Loucy (cell line): ENCODE measurements at regions not wholly inside any gene's neighbourhood (a gene's known extent, or its start where the extent isn't known, plus 50 kb on each side); places are given as distances from the start of the nearest gene placed in this dataset.

Experiments
- H2AFZ ChIP-seq: fragments of 200-600 bp; sonication (generic); 2 replicates; pipeline ENCODE4 v1.6.0; 2016; ENCODE audit warnings: antibody characterized with exemption, mild to moderate bottlenecking, low read length, moderate library complexity
- H3F3A ChIP-seq: fragments of 200-600 bp; 2 replicates; pipeline ENCODE4 v1.6.0; 2016; ENCODE audit warnings: antibody characterized with exemption, low read depth, mild to moderate bottlenecking
- H3K27me3 ChIP-seq: fragments of 200-600 bp; sonication (generic); 2 replicates; pipeline ENCODE4 v1.6.1; 2014; ENCODE audit warnings: low read length, mild to moderate bottlenecking; ENCODE audit not compliant: insufficient read depth, poor library complexity, severe bottlenecking
- H3K36me3 ChIP-seq: fragments of 200-600 bp; sonication (generic); 2 replicates; pipeline ENCODE4 v1.6.1; 2016; ENCODE audit warnings: low read length; ENCODE audit not compliant: insufficient read depth
- H3K4me1 ChIP-seq: fragments of 200-600 bp; sonication (generic); 2 replicates; pipeline ENCODE4 v1.5.1; 2014; ENCODE audit warnings: low read length, mild to moderate bottlenecking; ENCODE audit not compliant: insufficient read depth, poor library complexity, severe bottlenecking
- H3K4me2 ChIP-seq: fragments of 200-600 bp; sonication (generic); 2 replicates; pipeline ENCODE4 v1.6.0; 2014; ENCODE audit warnings: antibody characterized with exemption, low read length, low read depth, mild to moderate bottlenecking; ENCODE audit not compliant: poor library complexity, severe bottlenecking
- H3K4me3 ChIP-seq: fragments of 200-600 bp; sonication (generic); 2 replicates; pipeline ENCODE4 v1.5.1; 2014; ENCODE audit warnings: low read length, mild to moderate bottlenecking, mixed read lengths; ENCODE audit not compliant: poor library complexity, severe bottlenecking
- H3K79me2 ChIP-seq: fragments of 200-600 bp; sonication (generic); 2 replicates; pipeline ENCODE4 v1.6.1; 2014; ENCODE audit warnings: low read length; ENCODE audit not compliant: insufficient read depth
- H3K9ac ChIP-seq: fragments of 200-600 bp; sonication (generic); 2 replicates; pipeline ENCODE4 v1.6.0; 2014; ENCODE audit warnings: mild to moderate bottlenecking, low read depth, low read length, moderate library complexity; ENCODE audit not compliant: poor library complexity, severe bottlenecking
- H3K9me2 ChIP-seq: fragments of 200-600 bp; sonication (generic); replicated peaks from 2 replicates; pipeline ENCODE4 v1.6.1; 2016; ENCODE audit warnings: low read depth, low read length, mixed read lengths
- H3K9me3 ChIP-seq: fragments of 200-600 bp; sonication (generic); 2 replicates; pipeline ENCODE4 v1.6.1; 2014; ENCODE audit warnings: mild to moderate bottlenecking, antibody characterized with exemption, low read length, low read depth; ENCODE audit not compliant: insufficient read depth
- H4K20me1 ChIP-seq: fragments of 200-600 bp; sonication (generic); 2 replicates; pipeline ENCODE4 v1.6.0; 2014; ENCODE audit warnings: antibody characterized with exemption, low read length, mild to moderate bottlenecking; ENCODE audit not compliant: insufficient read depth, poor library complexity, severe bottlenecking
- CTCF ChIP-seq: fragments of 200-600 bp; sonication (generic); conservative IDR thresholded peaks from 2 replicates; pipeline ENCODE4 v1.5.1; 2014; ENCODE audit warnings: mild to moderate bottlenecking, antibody characterized with exemption, low read length
- EZH2phosphoT487 ChIP-seq: fragments of 200-600 bp; IDR thresholded peaks from 2 replicates; pipeline ENCODE4 v1.6.1; 2018; ENCODE audit warnings: antibody characterized with exemption, mild to moderate bottlenecking, moderate library complexity, borderline replicate concordance

DNA sequence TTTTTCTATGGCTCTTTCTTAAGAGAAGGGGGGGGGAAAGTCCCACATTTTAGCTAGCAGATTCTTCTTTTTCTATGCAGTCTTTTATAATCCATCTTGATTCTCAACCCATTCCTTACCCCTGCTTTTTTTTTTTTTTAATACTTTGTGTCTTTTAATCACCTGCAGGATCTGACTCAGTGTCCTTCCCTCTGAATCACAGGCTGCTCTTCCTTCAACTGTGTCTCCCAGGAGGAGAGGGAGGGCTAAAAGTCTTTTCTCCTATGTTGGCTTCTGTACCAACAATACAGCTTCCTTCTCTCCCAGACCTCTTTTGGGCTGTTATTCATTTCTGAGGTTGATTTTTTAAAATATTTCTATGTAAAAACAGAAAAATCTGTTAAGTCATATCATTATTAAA lies 686.2 kb downstream of the ADGRL2 start:
- H3K36me3 ChIP-seq = no peaks in the 10 kb centered on the region
- no peaks in the 10 kb centered on the region for H3K27me3 ChIP-seq
- no peaks in the 10 kb centered on the region for H3K4me1 ChIP-seq
- no peaks in the 10 kb centered on the region for H3F3A ChIP-seq
- H3K4me2 ChIP-seq = no peak overlapping the region
- H3K79me2 ChIP-seq = no peaks in the 10 kb centered on the region
- no peaks in the 10 kb centered on the region for H4K20me1 ChIP-seq
- no peak overlapping the region for H3K4me3 ChIP-seq
- no peak overlapping the region for H3K9ac ChIP-seq
- no peak overlapping the region for H2AFZ ChIP-seq
- TF ChIP-seq CTCF = no peak
- TF ChIP-seq EZH2phosphoT487 = no peak
- H3K9me2 ChIP-seq = no peaks in the 10 kb centered on the region
- no peaks in the 10 kb centered on the region for H3K9me3 ChIP-seq

- H3K4me2 ChIP-seq = no peak overlapping the region
- H3F3A ChIP-seq = no peaks in the 10 kb centered on the region
Observed at GRCh38 chr1:82486468-82486867, 685.7 kb downstream of the ADGRL2 start.

GRCh38 chr1:82485591-82486369 lies 685.0 kb downstream of the ADGRL2 start:
- H3K79me2 ChIP-seq = no peaks in the 10 kb centered on the region
- no peaks in the 10 kb centered on the region for H3K36me3 ChIP-seq
- H3K4me2 ChIP-seq = no peak overlapping the region
- TF ChIP-seq EZH2phosphoT487 (no peak), CTCF (no peak)
- H3K9me2 ChIP-seq = no peaks in the 10 kb centered on the region
- H3K4me3 ChIP-seq = no peak overlapping the region
- no peaks in the 10 kb centered on the region for H3K4me1 ChIP-seq
- no peak overlapping the region for H2AFZ ChIP-seq
- no peaks in the 10 kb centered on the region for H3F3A ChIP-seq
- no peaks in the 10 kb centered on the region for H3K27me3 ChIP-seq
- H3K9me3 ChIP-seq = no peaks in the 10 kb centered on the region
- H4K20me1 ChIP-seq = no peaks in the 10 kb centered on the region
- no peak overlapping the region for H3K9ac ChIP-seq

More at GRCh38 chr1:82486468-82486867, 685.7 kb downstream of the ADGRL2 start:
- Histone ChIP-seq H3K9ac (no peak overlapping the region), H3K4me1 (no peaks in the 10 kb centered on the region), H4K20me1 (no peaks in the 10 kb centered on the region), H3K9me3 (no peaks in the 10 kb centered on the region), H3K79me2 (no peaks in the 10 kb centered on the region), H3K27me3 (no peaks in the 10 kb centered on the region), H2AFZ (no peak overlapping the region), H3K36me3 (no peaks in the 10 kb centered on the region), H3K4me3 (no peak overlapping the region), H3K9me2 (no peaks in the 10 kb centered on the region)
- TF ChIP-seq EZH2phosphoT487 (no peak), CTCF (no peak)
